IMR-90 (cell line): ENCODE measurements at regions not wholly inside any gene's neighbourhood (a gene's known extent, or its start where the extent isn't known, plus 50 kb on each side); places are given as distances from the start of the nearest gene placed in this dataset.

Experiments used
- ATAC-seq: fragments of 200-7000 bp; cut with Tn5 transposase; 2 replicates; pipeline ENCODE4 v1.9.1; 2020; ENCODE audit warnings: low read depth, mild to moderate bottlenecking, moderate library complexity
- BruUV-seq: library from RNA; stranded (reverse); fragments of 400-500 nt; replicated peaks from 2 replicates; lab custom pipeline; 2021; lab: Mats Ljungman, UMichigan
- CTCF ChIA-PET: fragments of 300-600 bp; formaldehyde crosslinking; extraction: SDS; loops from one replicate; lab custom pipeline; 2021; ENCODE audit warnings: antibody characterized with exemption; lab: Yijun Ruan, JAX
- POLR2A ChIA-PET: fragments of 300-600 bp; sonication (Branson Sonifier 250); formaldehyde crosslinking; loops from one replicate; lab custom pipeline; 2022; ENCODE audit warnings: antibody characterized with exemption; ENCODE audit not compliant: unreplicated experiment; lab: Charles Lee
- DNase-seq: peaks from one replicate; pipeline ENCODE4 v3.0.0; 2013
- H2AFZ ChIP-seq: replicated peaks from 2 replicates; pipeline ENCODE3; 2013; ENCODE audit warnings: low read length, mild to moderate bottlenecking; ENCODE audit not compliant: poor library complexity
- H2AK5ac ChIP-seq: 2 replicates; pipeline ENCODE4 v1.6.1; 2013; ENCODE audit warnings: low read depth, low read length, inconsistent platforms
- H2AK9ac ChIP-seq: replicated peaks from 2 replicates; pipeline ENCODE3; 2013; ENCODE audit warnings: mild to moderate bottlenecking, low read depth, low read length, moderate library complexity; ENCODE audit not compliant: poor library complexity
- H2BK120ac ChIP-seq: 2 replicates; pipeline ENCODE4 v1.6.1; 2013; ENCODE audit warnings: low read depth, low read length, inconsistent platforms
- H2BK15ac ChIP-seq: 3 replicates; pipeline ENCODE4 v1.6.1; 2013; ENCODE audit warnings: low read depth, low read length, inconsistent platforms
- H2BK20ac ChIP-seq: 2 replicates; pipeline ENCODE4 v1.6.1; 2013; ENCODE audit warnings: low read depth, mild to moderate bottlenecking, inconsistent platforms, low read length, moderate library complexity
- H2BK5ac ChIP-seq: 2 replicates; pipeline ENCODE4 v1.6.1; 2013; ENCODE audit warnings: mild to moderate bottlenecking, low read depth, low read length, inconsistent platforms; ENCODE audit not compliant: poor library complexity, severe bottlenecking
- H3K14ac ChIP-seq: replicated peaks from 2 replicates; pipeline ENCODE4 v1.6.1; 2013; ENCODE audit warnings: low read depth, low read length, inconsistent platforms
- H3K18ac ChIP-seq: 2 replicates; pipeline ENCODE4 v1.6.1; 2013; ENCODE audit warnings: low read depth, low read length, control low read depth
- H3K23ac ChIP-seq: 2 replicates; pipeline ENCODE4 v1.6.1; 2013; ENCODE audit warnings: low read depth, low read length, inconsistent platforms
- H3K27ac ChIP-seq: 2 replicates; pipeline ENCODE4 v1.5.1; 2013; ENCODE audit warnings: mild to moderate bottlenecking, control low read depth, low read length; ENCODE audit not compliant: insufficient read depth
- H3K27me3 ChIP-seq: 2 replicates; pipeline ENCODE4 v1.6.1; 2013; ENCODE audit warnings: low read length; ENCODE audit not compliant: control insufficient read depth, insufficient read depth
- H3K36me3 ChIP-seq: 2 replicates; pipeline ENCODE4 v1.6.1; 2013; ENCODE audit warnings: low read length, mixed read lengths; ENCODE audit not compliant: control insufficient read depth, insufficient read depth
- H3K4ac ChIP-seq: 2 replicates; pipeline ENCODE4 v1.6.1; 2013; ENCODE audit warnings: low read depth, low read length, inconsistent platforms
- H3K4me1 ChIP-seq: 2 replicates; pipeline ENCODE4 v1.6.1; 2013; ENCODE audit warnings: low read length, mixed read lengths; ENCODE audit not compliant: control insufficient read depth, insufficient read depth
- H3K4me2 ChIP-seq: 2 replicates; pipeline ENCODE4 v1.6.1; 2013; ENCODE audit warnings: low read depth, mild to moderate bottlenecking, control low read depth, low read length, moderate library complexity
- H3K4me3 ChIP-seq: 2 replicates; pipeline ENCODE4 v1.5.1; 2013; ENCODE audit warnings: low read depth, mild to moderate bottlenecking, control low read depth, low read length, moderate library complexity; ENCODE audit not compliant: insufficient read depth
- H3K56ac ChIP-seq: 2 replicates; pipeline ENCODE4 v1.6.1; 2013; ENCODE audit warnings: low read length, inconsistent platforms; ENCODE audit not compliant: insufficient read depth; ENCODE audit errors: extremely low read depth
- H3K79me1 ChIP-seq, 2 experiments: 2 replicates each; pipeline ENCODE4 v1.6.1; 2013; ENCODE audit warnings: low read length in 2 of 2, inconsistent platforms in 1 of 2, low read depth in 1 of 2
- H3K9ac ChIP-seq: 2 replicates; pipeline ENCODE4 v1.6.1; 2013; ENCODE audit warnings: low read depth, low read length, control low read depth
- H3K9me1 ChIP-seq: 2 replicates; pipeline ENCODE4 v1.6.1; 2013; ENCODE audit warnings: low read length, inconsistent platforms; ENCODE audit not compliant: insufficient read depth
- H3K9me3 ChIP-seq: 2 replicates; pipeline ENCODE4 v1.6.1; 2013; ENCODE audit warnings: low read length; ENCODE audit not compliant: control insufficient read depth, insufficient read depth
- H4K20me1 ChIP-seq: 2 replicates; pipeline ENCODE4 v1.6.1; 2013; ENCODE audit warnings: low read length, inconsistent platforms; ENCODE audit not compliant: insufficient read depth
- H4K5ac ChIP-seq: 2 replicates; pipeline ENCODE4 v1.6.1; 2013; ENCODE audit warnings: mild to moderate bottlenecking, low read depth, low read length, control low read depth
- H4K8ac ChIP-seq, 2 experiments: 2 replicates each; pipeline ENCODE4 v1.6.1; 2013; ENCODE audit warnings: low read depth in 2 of 2, low read length in 2 of 2, control low read depth in 1 of 2, inconsistent platforms in 1 of 2
- H4K91ac ChIP-seq: 2 replicates; pipeline ENCODE4 v1.6.1; 2013; ENCODE audit warnings: low read depth, low read length, inconsistent platforms; ENCODE audit not compliant: insufficient read depth
- FOS ChIP-seq: fragments of 150-350 bp; IDR thresholded peaks from 2 replicates; pipeline ENCODE4 v1.6.1; 2016; ENCODE audit warnings: low read depth, low read length
- MAFK ChIP-seq: IDR thresholded peaks from 2 replicates; pipeline ENCODE4 v1.6.1; 2012; ENCODE audit warnings: low read depth, low read length, improper control_type of control experiment
- MAZ ChIP-seq: IDR thresholded peaks from 2 replicates; pipeline ENCODE4 v1.6.1; 2012; ENCODE audit warnings: low read depth, mild to moderate bottlenecking, low read length, improper control_type of control experiment, moderate library complexity, borderline replicate concordance
- MXI1 ChIP-seq: IDR thresholded peaks from 2 replicates; pipeline ENCODE4 v1.6.1; 2012; ENCODE audit warnings: low read depth, mild to moderate bottlenecking, low read length, moderate library complexity, borderline replicate concordance
- NFE2L2 ChIP-seq: fragments of 150-350 bp; IDR thresholded peaks from 2 replicates; pipeline ENCODE4 v1.6.1; 2016; ENCODE audit warnings: low read depth, mild to moderate bottlenecking, low read length
- POLR2A ChIP-seq: IDR thresholded peaks from 2 replicates; pipeline ENCODE4 v1.6.1; 2012; ENCODE audit warnings: mild to moderate bottlenecking, low read depth, low read length
- RCOR1 ChIP-seq: IDR thresholded peaks from 2 replicates; pipeline ENCODE4 v1.6.1; 2012; ENCODE audit warnings: mild to moderate bottlenecking, low read length, improper control_type of control experiment; ENCODE audit not compliant: insufficient replicate concordance
- dilution Hi-C: fragments of 300-500 bp; cut with HindIII; formaldehyde crosslinking; loops from one replicate; pipeline ENCODE4 v1.14.3; 2018; ENCODE audit warnings: low sequenced_read_pairs; ENCODE audit not compliant: unreplicated experiment
- in situ Hi-C: fragments of 300-500 bp; cut with MboI; formaldehyde crosslinking; loops from 3 replicates; pipeline ENCODE4 v1.14.3; 2019; ENCODE audit warnings: low sequenced_read_pairs, inconsistent platforms, mixed read lengths
- intact Hi-C: fragments of 100-400 bp; cut with micrococcal nuclease; formaldehyde crosslinking; loops from 2 replicates; pipeline ENCODE4 v1.10.0; 2022
- TF ChIP-seq, protein P1 (sequence below): fragments of 150-350 bp; IDR thresholded peaks from 2 replicates; pipeline ENCODE4 v1.6.1; 2016; ENCODE audit warnings: low read depth, mild to moderate bottlenecking, low read length, moderate library complexity, borderline replicate concordance
- TF ChIP-seq, protein P2 (sequence below): fragments of 150-350 bp; IDR thresholded peaks from 2 replicates; pipeline ENCODE4 v1.6.1; 2017; ENCODE audit warnings: mild to moderate bottlenecking, antibody characterized with exemption, low read length, low read depth

DNA sequence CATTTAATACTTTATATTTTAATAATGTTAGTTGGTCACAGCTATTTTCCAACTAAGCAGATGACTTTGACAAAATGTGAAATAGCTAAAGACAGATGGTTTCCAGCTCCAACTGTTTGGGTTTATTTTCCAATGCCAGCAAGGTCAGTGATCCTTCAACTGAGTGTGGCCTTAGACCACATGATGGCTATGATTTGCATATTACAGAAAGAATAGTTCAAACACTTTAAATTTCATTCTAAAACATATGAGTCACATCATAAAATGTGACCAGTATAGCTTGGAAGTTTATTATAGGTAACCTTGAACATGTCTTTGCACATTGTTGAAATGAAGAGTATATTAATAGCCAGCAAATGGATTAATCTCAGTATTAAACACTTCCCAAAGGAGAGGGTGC, 454.0 kb upstream of the C1orf87 start:
- Histone ChIP-seq H2AK5ac (no peak overlapping the region), H2BK5ac (no peak overlapping the region), H2BK20ac (no peak overlapping the region), H4K8ac (no peak overlapping the region), H3K27me3 (no peaks in the 10 kb centered on the region), H3K4me2 (no peak overlapping the region), H3K18ac (no peak overlapping the region), H4K91ac (no peak overlapping the region), H3K56ac (no peak overlapping the region), H3K9me3 (peaks cover 2% of the 10 kb centered on the region; the same call in 1 of the 2 replicates), H3K36me3 (no peaks in the 10 kb centered on the region), H4K5ac (no peak overlapping the region), H3K9ac (no peak overlapping the region), H2AK9ac (no peak overlapping the region), H3K4me1 (no peaks in the 10 kb centered on the region), H2AFZ (no peak overlapping the region), H3K79me1 (no peaks in the 10 kb centered on the region), H3K23ac (no peak overlapping the region), H3K27ac (no peak overlapping the region), H3K14ac (no peak overlapping the region), H2BK120ac (no peak overlapping the region), H3K9me1 (no peaks in the 10 kb centered on the region), H3K4ac (no peak overlapping the region), H3K4me3 (no peak overlapping the region), H2BK15ac (no peak overlapping the region), H4K20me1 (no peaks in the 10 kb centered on the region)
- BruUV-seq, result no TSS peak
- POLR2A ChIA-PET, result no interaction called here
- no peak for DNase-seq
- in situ Hi-C loops, result no loop called here
- TF ChIP-seq NFE2L2, result no peak
- TF ChIP-seq MXI1, result no peak
- TF ChIP-seq, protein P1, sequence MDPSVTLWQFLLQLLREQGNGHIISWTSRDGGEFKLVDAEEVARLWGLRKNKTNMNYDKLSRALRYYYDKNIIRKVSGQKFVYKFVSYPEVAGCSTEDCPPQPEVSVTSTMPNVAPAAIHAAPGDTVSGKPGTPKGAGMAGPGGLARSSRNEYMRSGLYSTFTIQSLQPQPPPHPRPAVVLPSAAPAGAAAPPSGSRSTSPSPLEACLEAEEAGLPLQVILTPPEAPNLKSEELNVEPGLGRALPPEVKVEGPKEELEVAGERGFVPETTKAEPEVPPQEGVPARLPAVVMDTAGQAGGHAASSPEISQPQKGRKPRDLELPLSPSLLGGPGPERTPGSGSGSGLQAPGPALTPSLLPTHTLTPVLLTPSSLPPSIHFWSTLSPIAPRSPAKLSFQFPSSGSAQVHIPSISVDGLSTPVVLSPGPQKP, result no peak
- no peak for TF ChIP-seq MAZ
- no peak for TF ChIP-seq POLR2A
- TF ChIP-seq RCOR1, result no peak
- TF ChIP-seq, protein P2, sequence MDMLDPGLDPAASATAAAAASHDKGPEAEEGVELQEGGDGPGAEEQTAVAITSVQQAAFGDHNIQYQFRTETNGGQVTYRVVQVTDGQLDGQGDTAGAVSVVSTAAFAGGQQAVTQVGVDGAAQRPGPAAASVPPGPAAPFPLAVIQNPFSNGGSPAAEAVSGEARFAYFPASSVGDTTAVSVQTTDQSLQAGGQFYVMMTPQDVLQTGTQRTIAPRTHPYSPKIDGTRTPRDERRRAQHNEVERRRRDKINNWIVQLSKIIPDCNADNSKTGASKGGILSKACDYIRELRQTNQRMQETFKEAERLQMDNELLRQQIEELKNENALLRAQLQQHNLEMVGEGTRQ, result no peak
- TF ChIP-seq MAFK, result no peak
- no peak for TF ChIP-seq FOS
- no peak for ATAC-seq
- intact Hi-C loops, result no loop called here
- dilution Hi-C loops, result no loop called here
- CTCF ChIA-PET, result no interaction called here
